T-cell (primary cell): ENCODE measurements at regions not wholly inside any gene's neighbourhood (a gene's known extent, or its start where the extent isn't known, plus 50 kb on each side); places are given as distances from the start of the nearest gene placed in this dataset.

Source experiments
- ATAC-seq, 4 experiments: fragments of 200-7000 bp in 3 of 4; fragments of 150-1000 bp in 1 of 4; cut with Tn5 transposase; replicated peaks in 1 of 4; 1 replicate in 3 of 4; 2 replicates in 1 of 4; pipeline ENCODE4 v1.10.0; 2021; ENCODE audit warnings: moderate library complexity in 3 of 4, mild to moderate bottlenecking in 2 of 4, moderate number of reproducible peaks in 1 of 4
- CTCF ChIA-PET, 2 donors: fragments of 300-600 bp; sonication (Branson Sonifier 250); formaldehyde crosslinking; loops; one replicate each; lab custom pipeline; 2022; ENCODE audit warnings: antibody characterized with exemption in 2 of 2; lab: Charles Lee
- POLR2A ChIA-PET, 2 donors: fragments of 300-600 bp; sonication (Branson Sonifier 250); formaldehyde crosslinking; loops; one replicate each; lab custom pipeline; 2022; ENCODE audit warnings: antibody characterized with exemption in 2 of 2; lab: Charles Lee
- DNase-seq, 35 experiments: peaks; one replicate each; pipeline versions ENCODE4 v3.0.0 to v3.0.0-alpha.2; 2013 to 2023
- H3K27ac ChIP-seq: one replicate; pipeline ENCODE4 v1.5.1; 2013; ENCODE audit warnings: low read length
- H3K27me3 ChIP-seq, 2 experiments: replicated peaks in 1 of 2; 1 replicate in 1 of 2; 2 replicates in 1 of 2; pipeline versions ENCODE4 v1.6.1 to v1.7.0; 2013; ENCODE audit warnings: low read length in 1 of 2, mixed read lengths in 1 of 2; ENCODE audit not compliant: control insufficient read depth in 2 of 2, insufficient read depth in 2 of 2; ENCODE audit errors: extremely low read depth in 1 of 2
- H3K36me3 ChIP-seq, 2 donors: 1 replicate in 1 of 2; 2 replicates in 1 of 2; pipeline versions ENCODE4 v1.6.1 to v1.7.0; 2013; ENCODE audit warnings: low read length in 1 of 2; ENCODE audit not compliant: control insufficient read depth in 2 of 2, insufficient read depth in 1 of 2; ENCODE audit errors: extremely low read depth in 1 of 2
- H3K4me1 ChIP-seq, 2 experiments: 1 replicate in 1 of 2; 2 replicates in 1 of 2; pipeline versions ENCODE4 v1.6.1 to v1.7.0; 2013; ENCODE audit warnings: low read length in 2 of 2, mixed read lengths in 1 of 2; ENCODE audit not compliant: insufficient read depth in 2 of 2, control insufficient read depth in 1 of 2; ENCODE audit errors: extremely low read depth in 1 of 2
- H3K4me3 ChIP-seq, 2 donors: 1 replicate in 1 of 2; 2 replicates in 1 of 2; pipeline versions ENCODE4 v1.5.1 to v1.7.0; 2013; ENCODE audit warnings: mild to moderate bottlenecking in 2 of 2, low read length in 1 of 2, moderate library complexity in 1 of 2; ENCODE audit not compliant: control insufficient read depth in 1 of 2; ENCODE audit errors: extremely low read depth in 1 of 2
- H3K9me3 ChIP-seq: 2 replicates; pipeline ENCODE4 v1.7.0; 2013
- H3K27ac Mint-ChIP-seq, 2 donors: one replicate each; pipeline ENCODE4 v1.8.0; 2020 to 2021; ENCODE audit warnings: mild to moderate bottlenecking in 2 of 2, mixed read lengths in 2 of 2
- H3K27me3 Mint-ChIP-seq, 2 donors: one replicate each; pipeline ENCODE4 v1.8.0; 2021 to 2022; ENCODE audit warnings: mixed read lengths in 2 of 2
- H3K36me3 Mint-ChIP-seq: one replicate; pipeline ENCODE4 v1.8.0; 2021; ENCODE audit warnings: mixed read lengths
- H3K4me1 Mint-ChIP-seq, 3 donors: one replicate each; pipeline ENCODE4 v1.8.0; 2020 to 2022; ENCODE audit warnings: mixed read lengths in 3 of 3, mild to moderate bottlenecking in 1 of 3
- H3K4me3 Mint-ChIP-seq, 3 donors: one replicate each; pipeline ENCODE4 v1.8.0; 2020 to 2022; ENCODE audit warnings: mild to moderate bottlenecking in 3 of 3, mixed read lengths in 3 of 3, moderate library complexity in 3 of 3
- H3K9me3 Mint-ChIP-seq, 3 donors: one replicate each; pipeline ENCODE4 v1.8.0; 2020 to 2022; ENCODE audit warnings: mixed read lengths in 3 of 3
- WGBS: methylation state at CpG from one replicate; pipeline ENCODE4 v1.1.5; 2013; ENCODE audit warnings: missing lambda C conversion rate; ENCODE audit not compliant: insufficient coverage; 5-methylcytosine and 5-hydroxymethylcytosine counted together

DNA sequence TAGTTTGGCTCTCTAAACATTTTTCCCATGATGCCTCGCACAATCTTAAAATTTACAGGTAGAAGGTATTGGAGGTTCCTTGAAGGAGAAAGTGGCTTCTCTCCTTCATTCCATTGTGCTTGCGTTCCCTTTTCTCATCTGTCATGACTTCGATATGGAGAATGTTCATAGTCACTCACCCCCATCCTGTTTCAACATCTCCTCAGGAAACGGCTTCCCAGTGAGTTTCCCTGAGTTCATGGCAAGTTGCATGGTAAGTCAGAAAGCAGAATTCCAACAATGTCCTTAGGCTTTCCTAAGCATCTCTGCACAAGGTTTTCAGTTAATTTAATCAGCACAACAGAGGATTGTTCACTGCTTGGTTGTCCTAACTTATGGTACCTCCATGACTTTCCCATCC, 581.8 kb upstream of the SLITRK5 start:
- H3K4me3 ChIP-seq: no peak overlapping the region
- WGBS: 71% methylated on average over 1 of the region's 4 CpGs
- H3K27me3 Mint-ChIP-seq: no peaks in the 10 kb centered on the region
- H3K9me3 Mint-ChIP-seq: peaks cover 2 to 9% (median 3%) of the 10 kb centered on the region in 3 donors
- no peaks in the 10 kb centered on the region for H3K36me3 ChIP-seq
- no peak overlapping the region for H3K27ac ChIP-seq
- H3K27me3 ChIP-seq: no peaks in the 10 kb centered on the region
- H3K27ac Mint-ChIP-seq: no peak overlapping the region
- H3K4me3 Mint-ChIP-seq: no peak overlapping the region
- no peaks in the 10 kb centered on the region for H3K36me3 Mint-ChIP-seq
- ATAC-seq: no peak
- no peaks in the 10 kb centered on the region for H3K9me3 ChIP-seq
- ChIA-PET CTCF (no interaction called here), POLR2A (no interaction called here)
- H3K4me1 Mint-ChIP-seq: no peaks in the 10 kb centered on the region
- no peak for DNase-seq
- no peaks in the 10 kb centered on the region for H3K4me1 ChIP-seq

DNA sequence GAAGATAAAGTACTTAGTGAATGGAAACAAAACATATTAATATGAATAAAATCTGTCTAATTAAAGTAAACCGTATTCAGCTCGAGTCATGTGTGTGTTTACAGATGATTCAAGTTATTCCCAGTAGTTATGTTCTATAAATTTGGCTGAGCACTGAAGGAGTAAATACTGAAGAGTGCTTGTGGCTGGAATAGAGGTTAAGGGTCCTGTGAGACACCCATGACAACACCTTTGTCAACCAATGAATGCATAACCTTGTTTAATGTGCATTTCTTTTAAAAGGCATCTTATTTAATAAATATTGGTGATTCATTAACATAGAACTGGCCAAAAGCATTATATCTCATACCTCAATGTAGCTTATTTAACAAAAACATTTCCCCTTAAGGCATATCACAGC, 577.8 kb upstream of the SLITRK5 start:
- Mint-ChIP-seq H3K4me3 (no peak overlapping the region), H3K27me3 (no peaks in the 10 kb centered on the region), H3K4me1 (no peaks in the 10 kb centered on the region), H3K27ac (no peak overlapping the region), H3K36me3 (no peaks in the 10 kb centered on the region), H3K9me3 (peaks cover 0 to 3% (median 2%) of the 10 kb centered on the region in 3 donors)
- ChIA-PET POLR2A (no interaction called here), CTCF (no interaction called here)
- WGBS: no CpG with 5 or more reads among the region's 2 CpGs
- H3K27me3 ChIP-seq: no peaks in the 10 kb centered on the region
- H3K4me1 ChIP-seq: no peaks in the 10 kb centered on the region
- ATAC-seq: no peak
- DNase-seq: no peak
- no peak overlapping the region for H3K27ac ChIP-seq
- H3K9me3 ChIP-seq: no peaks in the 10 kb centered on the region
- H3K36me3 ChIP-seq: no peaks in the 10 kb centered on the region
- no peak overlapping the region for H3K4me3 ChIP-seq

- H3K9me3 Mint-ChIP-seq: peaks cover 0 to 3% (median 2%) of the 10 kb centered on the region in 3 donors
- H3K4me1 Mint-ChIP-seq: no peaks in the 10 kb centered on the region
Measured at GRCh38 chr13:87094646-87095045, 576.5 kb upstream of the SLITRK5 start.

GRCh38 chr13:87100431-87100830, 570.7 kb upstream of the SLITRK5 start:
- Histone ChIP-seq H3K4me1 (no peaks in the 10 kb centered on the region), H3K27ac (no peak overlapping the region), H3K9me3 (no peaks in the 10 kb centered on the region), H3K27me3 (no peaks in the 10 kb centered on the region), H3K36me3 (no peaks in the 10 kb centered on the region), H3K4me3 (no peak overlapping the region)
- no peaks in the 10 kb centered on the region for H3K36me3 Mint-ChIP-seq
- H3K9me3 Mint-ChIP-seq: peaks cover 0 to 7% (median 0%) of the 10 kb centered on the region in 3 donors
- H3K27ac Mint-ChIP-seq: no peak overlapping the region
- ChIA-PET CTCF (no interaction called here), POLR2A (no interaction called here)
- H3K4me1 Mint-ChIP-seq: no peaks in the 10 kb centered on the region
- H3K4me3 Mint-ChIP-seq: no peak overlapping the region
- no peak for ATAC-seq
- WGBS: 87% methylated on average over 4 of the region's 5 CpGs
- H3K27me3 Mint-ChIP-seq: no peaks in the 10 kb centered on the region
- DNase-seq: no peak

More at GRCh38 chr13:87094646-87095045, 576.5 kb upstream of the SLITRK5 start:
- DNase-seq (no peak), ATAC-seq (no peak)
- ChIA-PET CTCF (no interaction called here), POLR2A (no interaction called here)
- no peaks in the 10 kb centered on the region for H3K27me3 ChIP-seq
- no CpG with 5 or more reads among the region's 3 CpGs for WGBS
- H3K4me1 ChIP-seq: no peaks in the 10 kb centered on the region
- no peak overlapping the region for H3K27ac ChIP-seq
- no peaks in the 10 kb centered on the region for H3K27me3 Mint-ChIP-seq
- no peaks in the 10 kb centered on the region for H3K9me3 ChIP-seq
- H3K4me3 Mint-ChIP-seq: no peak overlapping the region
- H3K36me3 Mint-ChIP-seq: no peaks in the 10 kb centered on the region
- no peak overlapping the region for H3K27ac Mint-ChIP-seq
- H3K36me3 ChIP-seq: no peaks in the 10 kb centered on the region
- H3K4me3 ChIP-seq: no peak overlapping the region

DNA sequence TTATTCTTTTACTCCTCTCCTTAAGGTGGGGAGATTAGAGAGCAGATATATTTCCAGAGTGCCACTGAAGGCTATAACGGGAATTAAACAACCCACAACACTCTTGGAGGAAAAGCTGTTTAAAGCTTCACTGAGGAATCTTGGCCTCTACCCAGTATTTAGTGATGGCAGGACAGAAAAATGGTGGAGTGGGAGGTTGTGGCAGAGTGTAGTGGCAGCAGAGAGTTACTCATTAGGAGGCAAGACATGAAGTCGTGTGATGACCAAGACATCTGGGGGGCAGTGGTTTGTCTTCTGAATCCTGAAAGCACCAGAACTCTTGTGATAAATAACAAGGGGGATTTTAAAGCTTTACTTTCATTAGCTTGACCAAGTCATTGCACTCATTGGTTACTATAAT, 563.5 kb upstream of the SLITRK5 start:
- WGBS: 57% methylated on average over 1 of the region's 2 CpGs
- Mint-ChIP-seq H3K27ac (no peak overlapping the region), H3K9me3 (peaks cover 0 to 6% (median 0%) of the 10 kb centered on the region in 3 donors), H3K4me1 (no peaks in the 10 kb centered on the region), H3K4me3 (no peak overlapping the region), H3K27me3 (no peaks in the 10 kb centered on the region), H3K36me3 (no peaks in the 10 kb centered on the region)
- ChIA-PET CTCF (interaction anchor here in 1 of 2 donors (0.6 kb wide), 1 partner anchor 399 kb away, joined by 3 read pairs; no protein-coding TSS in a partner anchor), POLR2A (interaction anchor here in 1 of 2 donors (0.6 kb wide), 1 partner anchor 9 kb away, joined by 3 read pairs; no protein-coding TSS in a partner anchor)
- DNase-seq: no peak
- no peaks in the 10 kb centered on the region for H3K4me1 ChIP-seq
- ATAC-seq: no peak
- no peaks in the 10 kb centered on the region for H3K27me3 ChIP-seq
- no peak overlapping the region for H3K4me3 ChIP-seq
- no peak overlapping the region for H3K27ac ChIP-seq
- no peaks in the 10 kb centered on the region for H3K36me3 ChIP-seq
- H3K9me3 ChIP-seq: no peaks in the 10 kb centered on the region

- no CpG with 5 or more reads among the region's 2 CpGs for WGBS
- peaks cover 0 to 16% (median 0%) of the 10 kb centered on the region in 3 donors for H3K9me3 Mint-ChIP-seq
- Histone ChIP-seq H3K4me1 (no peaks in the 10 kb centered on the region), H3K4me3 (no peak overlapping the region), H3K27me3 (no peaks in the 10 kb centered on the region), H3K9me3 (no peaks in the 10 kb centered on the region), H3K27ac (no peak overlapping the region), H3K36me3 (no peaks in the 10 kb centered on the region)
- no peak overlapping the region for H3K4me3 Mint-ChIP-seq
- no peaks in the 10 kb centered on the region for H3K27me3 Mint-ChIP-seq
- no peak for DNase-seq
- H3K4me1 Mint-ChIP-seq: no peaks in the 10 kb centered on the region
- ChIA-PET CTCF (no interaction called here), POLR2A (interaction anchor here in 1 of 2 donors (0.6 kb wide), 1 partner anchor 22 kb away, joined by 3 read pairs; no protein-coding TSS in a partner anchor)
- no peak for ATAC-seq
- no peaks in the 10 kb centered on the region for H3K36me3 Mint-ChIP-seq
- no peak overlapping the region for H3K27ac Mint-ChIP-seq
Measured at GRCh38 chr13:87120476-87120875, 550.7 kb upstream of the SLITRK5 start.

DNA sequence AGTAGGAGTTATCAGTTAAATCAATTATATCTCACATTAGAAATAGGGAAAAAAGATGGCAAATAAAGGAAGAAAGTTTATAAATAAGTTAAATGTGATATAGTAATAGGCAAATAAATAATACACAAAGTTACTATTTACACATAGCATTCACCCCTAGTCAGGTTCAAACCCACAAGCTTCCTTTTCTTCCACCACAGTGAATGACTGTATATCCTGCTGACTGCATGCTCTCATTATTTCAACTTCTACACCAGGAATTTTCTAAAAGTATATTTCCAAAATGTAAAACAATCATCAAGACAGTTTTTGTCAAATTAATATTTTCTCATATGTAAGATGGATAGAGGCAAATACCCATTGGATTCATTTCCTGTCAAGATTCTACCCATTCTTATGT, 548.6 kb upstream of the SLITRK5 start:
- no peaks in the 10 kb centered on the region for H3K36me3 Mint-ChIP-seq
- Histone ChIP-seq H3K27ac (no peak overlapping the region), H3K9me3 (no peaks in the 10 kb centered on the region), H3K4me3 (no peak overlapping the region), H3K36me3 (no peaks in the 10 kb centered on the region), H3K27me3 (no peaks in the 10 kb centered on the region), H3K4me1 (no peaks in the 10 kb centered on the region)
- ATAC-seq (no peak), DNase-seq (no peak)
- no peaks in the 10 kb centered on the region for H3K4me1 Mint-ChIP-seq
- H3K9me3 Mint-ChIP-seq: peaks cover 0 to 10% (median 0%) of the 10 kb centered on the region in 3 donors
- H3K27me3 Mint-ChIP-seq: no peaks in the 10 kb centered on the region
- ChIA-PET POLR2A (no interaction called here), CTCF (no interaction called here)
- no peak overlapping the region for H3K27ac Mint-ChIP-seq
- no peak overlapping the region for H3K4me3 Mint-ChIP-seq
